Activated B cell treated with CpG ODN at 0.5 μM for 24 hours (primary cell): ENCODE measurements at regions not wholly inside any gene's neighbourhood (a gene's known extent, or its start where the extent isn't known, plus 50 kb on each side); places are given as distances from the start of the nearest gene placed in this dataset.

Experiments used
- ATAC-seq: fragments of 200-7000 bp; cut with Tn5 transposase; one replicate; pipeline ENCODE4 v1.10.0; 2021; ENCODE audit warnings: low read depth, mild to moderate bottlenecking, moderate library complexity
- CTCF ChIA-PET: fragments of 350-600 bp; sonication (Branson Sonifier 250); formaldehyde crosslinking; loops from one replicate; lab custom pipeline; 2021; ENCODE audit warnings: antibody characterized with exemption; lab: Charles Lee
- POLR2A ChIA-PET: fragments of 350-600 bp; sonication (Branson Sonifier 250); formaldehyde crosslinking; loops from one replicate; lab custom pipeline; 2021; ENCODE audit warnings: antibody characterized with exemption; lab: Charles Lee
- DNase-seq: peaks from one replicate; pipeline ENCODE4 v3.0.0; 2022
- H3K27ac Mint-ChIP-seq: one replicate; pipeline ENCODE4 v1.8.0; 2020; ENCODE audit warnings: mixed read lengths
- H3K27me3 Mint-ChIP-seq: one replicate; pipeline ENCODE4 v1.8.0; 2021; ENCODE audit warnings: mixed read lengths
- H3K36me3 Mint-ChIP-seq: one replicate; pipeline ENCODE4 v1.8.0; 2021; ENCODE audit warnings: low read depth, mixed read lengths
- H3K4me1 Mint-ChIP-seq: one replicate; pipeline ENCODE4 v1.8.0; 2021; ENCODE audit warnings: mixed read lengths
- H3K4me3 Mint-ChIP-seq: one replicate; pipeline ENCODE4 v1.8.0; 2020; ENCODE audit warnings: mild to moderate bottlenecking, mixed read lengths
- H3K9me3 Mint-ChIP-seq: one replicate; pipeline ENCODE4 v1.8.0; 2020; ENCODE audit warnings: mixed read lengths
- intact Hi-C: fragments of 100-400 bp; cut with micrococcal nuclease; formaldehyde crosslinking; loops from one replicate; pipeline ENCODE4 v1.15.1; 2024
- TF ChIP-seq, protein P1 (sequence below): fragments of 200-600 bp; IDR thresholded peaks from one replicate; pipeline ENCODE4 v1.8.0; 2022; ENCODE audit warnings: antibody characterized with exemption, mild to moderate bottlenecking

DNA sequence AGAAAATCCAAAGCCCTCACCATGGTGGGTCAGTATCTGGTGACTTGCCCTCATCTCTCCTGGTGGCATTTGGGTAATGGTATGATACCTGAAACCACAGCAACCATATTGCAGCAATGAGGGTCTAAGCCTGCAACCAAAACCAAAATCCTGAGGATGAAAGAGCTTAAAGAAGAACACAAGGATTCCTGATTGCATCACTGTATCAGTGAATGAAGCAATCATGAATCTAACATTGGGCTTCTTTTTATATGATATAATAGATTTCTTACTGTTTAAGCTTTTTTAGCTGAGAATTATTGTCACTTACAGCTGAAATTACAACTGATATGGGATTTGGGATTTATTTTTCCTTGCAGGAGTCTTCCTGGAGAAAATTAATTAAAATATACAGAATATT lies 269.9 kb downstream of the MEF2C start:
- ATAC-seq (no peak), DNase-seq (no peak)
- Mint-ChIP-seq H3K36me3 (no peaks in the 10 kb centered on the region), H3K4me1 (no peaks in the 10 kb centered on the region), H3K9me3 (peaks cover 5% of the 10 kb centered on the region), H3K4me3 (no peak overlapping the region), H3K27me3 (peaks cover 3% of the 10 kb centered on the region), H3K27ac (no peak overlapping the region)
- TF ChIP-seq, protein P1, sequence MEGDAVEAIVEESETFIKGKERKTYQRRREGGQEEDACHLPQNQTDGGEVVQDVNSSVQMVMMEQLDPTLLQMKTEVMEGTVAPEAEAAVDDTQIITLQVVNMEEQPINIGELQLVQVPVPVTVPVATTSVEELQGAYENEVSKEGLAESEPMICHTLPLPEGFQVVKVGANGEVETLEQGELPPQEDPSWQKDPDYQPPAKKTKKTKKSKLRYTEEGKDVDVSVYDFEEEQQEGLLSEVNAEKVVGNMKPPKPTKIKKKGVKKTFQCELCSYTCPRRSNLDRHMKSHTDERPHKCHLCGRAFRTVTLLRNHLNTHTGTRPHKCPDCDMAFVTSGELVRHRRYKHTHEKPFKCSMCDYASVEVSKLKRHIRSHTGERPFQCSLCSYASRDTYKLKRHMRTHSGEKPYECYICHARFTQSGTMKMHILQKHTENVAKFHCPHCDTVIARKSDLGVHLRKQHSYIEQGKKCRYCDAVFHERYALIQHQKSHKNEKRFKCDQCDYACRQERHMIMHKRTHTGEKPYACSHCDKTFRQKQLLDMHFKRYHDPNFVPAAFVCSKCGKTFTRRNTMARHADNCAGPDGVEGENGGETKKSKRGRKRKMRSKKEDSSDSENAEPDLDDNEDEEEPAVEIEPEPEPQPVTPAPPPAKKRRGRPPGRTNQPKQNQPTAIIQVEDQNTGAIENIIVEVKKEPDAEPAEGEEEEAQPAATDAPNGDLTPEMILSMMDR, result no peak
- intact Hi-C loops, result no loop called here
- POLR2A ChIA-PET, result interaction anchor here (0.7 kb wide), 1 partner anchor 22 kb away, joined by 3 read pairs; no protein-coding TSS in a partner anchor
- CTCF ChIA-PET, result no interaction called here

DNA sequence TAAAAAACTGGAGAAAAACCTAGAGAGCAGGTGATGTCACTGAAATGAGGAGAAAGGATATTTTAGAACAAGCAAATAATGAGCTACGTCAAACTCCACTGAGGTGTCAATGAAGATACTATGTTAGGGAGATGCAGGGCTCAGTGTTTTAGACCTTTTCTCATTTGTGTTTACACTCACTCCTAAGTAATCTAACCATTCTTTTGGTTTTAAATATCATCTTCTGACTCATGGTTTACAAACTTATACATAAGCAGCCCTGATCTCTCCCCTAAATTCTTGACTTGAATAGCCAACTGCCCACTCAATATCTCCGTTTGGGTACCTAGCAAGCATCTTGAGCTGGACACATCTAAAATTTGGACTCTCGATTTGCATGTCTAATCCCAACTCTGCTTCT lies 272.4 kb downstream of the MEF2C start:
- DNase-seq (no peak), ATAC-seq (no peak)
- CTCF ChIA-PET, result no interaction called here
- peaks cover 5% of the 10 kb centered on the region for H3K9me3 Mint-ChIP-seq
- peaks cover 3% of the 10 kb centered on the region for H3K27me3 Mint-ChIP-seq
- no peak overlapping the region for H3K4me3 Mint-ChIP-seq
- no peaks in the 10 kb centered on the region for H3K36me3 Mint-ChIP-seq
- TF ChIP-seq, protein P1, result no peak
- H3K4me1 Mint-ChIP-seq, result no peaks in the 10 kb centered on the region
- intact Hi-C loops, result no loop called here
- H3K27ac Mint-ChIP-seq, result no peak overlapping the region
- POLR2A ChIA-PET, result no interaction called here

DNA sequence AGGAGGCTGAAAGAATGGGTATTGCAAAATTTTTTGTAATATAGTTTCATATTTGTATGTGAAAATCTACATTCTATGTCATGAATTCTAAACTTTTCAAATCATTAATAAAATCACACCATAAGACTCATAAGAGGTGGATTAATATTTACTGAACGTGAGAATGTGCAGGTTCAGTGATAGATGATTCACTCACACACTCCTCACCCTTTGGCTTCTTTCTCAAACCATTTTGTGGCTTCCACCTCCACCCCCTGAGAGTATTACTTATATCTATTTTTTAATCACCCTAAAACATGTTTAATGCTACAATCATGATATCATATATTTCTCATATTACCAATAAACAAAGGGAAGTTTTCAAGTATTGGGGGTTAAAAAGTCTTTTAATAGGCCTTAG lies 275.5 kb downstream of the MEF2C start:
- Mint-ChIP-seq H3K4me1 (no peaks in the 10 kb centered on the region), H3K27ac (no peak overlapping the region), H3K27me3 (peaks cover 6% of the 10 kb centered on the region), H3K36me3 (no peaks in the 10 kb centered on the region), H3K9me3 (peaks cover 3% of the 10 kb centered on the region), H3K4me3 (no peak overlapping the region)
- intact Hi-C loops, result no loop called here
- CTCF ChIA-PET, result no interaction called here
- DNase-seq, result no peak
- TF ChIP-seq, protein P1, result no peak
- POLR2A ChIA-PET, result no interaction called here
- no peak for ATAC-seq

DNA sequence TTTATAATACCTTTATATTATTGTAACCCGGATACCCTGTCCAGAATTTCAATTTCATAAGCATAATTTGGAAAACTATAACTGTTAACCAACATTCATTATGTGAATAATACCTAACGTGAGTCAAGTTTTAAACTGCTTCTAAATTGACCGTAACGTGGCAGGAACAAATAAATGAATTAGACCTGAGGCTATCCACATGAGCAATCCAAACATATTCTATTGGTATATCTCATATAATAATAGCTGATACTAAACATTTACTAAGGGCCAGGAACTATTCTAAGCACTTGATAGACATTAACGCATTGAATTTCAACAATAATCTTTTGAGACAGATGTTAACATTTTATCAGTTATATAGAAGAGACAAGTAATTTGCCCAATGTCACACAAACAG lies 276.4 kb downstream of the MEF2C start:
- H3K9me3 Mint-ChIP-seq, result peaks cover 5% of the 10 kb centered on the region
- peaks cover 6% of the 10 kb centered on the region for H3K27me3 Mint-ChIP-seq
- H3K4me1 Mint-ChIP-seq, result no peaks in the 10 kb centered on the region
- no peak overlapping the region for H3K27ac Mint-ChIP-seq
- TF ChIP-seq, protein P1, result no peak
- ATAC-seq (no peak), DNase-seq (no peak)
- no peak overlapping the region for H3K4me3 Mint-ChIP-seq
- POLR2A ChIA-PET, result no interaction called here
- H3K36me3 Mint-ChIP-seq, result no peaks in the 10 kb centered on the region
- CTCF ChIA-PET, result no interaction called here
- intact Hi-C loops, result no loop called here

DNA sequence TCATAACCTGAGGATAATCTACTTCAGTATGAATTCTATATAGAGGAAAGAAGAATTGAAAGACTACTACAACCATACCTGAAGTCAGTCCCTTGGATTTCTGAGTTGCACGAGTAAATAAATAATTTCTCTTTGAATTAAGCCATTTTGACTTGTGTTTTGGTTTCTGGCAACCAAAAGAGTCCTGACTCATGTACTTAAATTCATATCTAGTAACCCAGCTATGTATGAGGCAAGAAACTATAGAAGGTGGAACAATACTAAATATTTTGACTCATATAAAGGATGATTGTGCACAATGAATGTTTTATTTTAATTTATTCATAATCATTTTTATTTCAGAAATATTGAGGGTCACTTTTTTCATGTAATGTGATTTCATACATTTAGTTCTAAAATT lies 276.8 kb downstream of the MEF2C start:
- ATAC-seq, result no peak

More for the DNA sequence above, 276.8 kb downstream of the MEF2C start:
- H3K9me3 Mint-ChIP-seq, result peaks cover 6% of the 10 kb centered on the region
- no peak for DNase-seq
- intact Hi-C loops, result no loop called here
- TF ChIP-seq, protein P1, result no peak
- H3K4me1 Mint-ChIP-seq, result no peaks in the 10 kb centered on the region
- H3K36me3 Mint-ChIP-seq, result no peaks in the 10 kb centered on the region
- H3K4me3 Mint-ChIP-seq, result no peak overlapping the region
- CTCF ChIA-PET, result no interaction called here
- peaks cover 3% of the 10 kb centered on the region for H3K27me3 Mint-ChIP-seq
- POLR2A ChIA-PET, result no interaction called here
- H3K27ac Mint-ChIP-seq, result no peak overlapping the region
